H1 (cell line): ENCODE measurements at regions not wholly inside any gene's neighbourhood (a gene's known extent, or its start where the extent isn't known, plus 50 kb on each side); places are given as distances from the start of the nearest gene placed in this dataset.

ENCODE experiments used
- CTCF ChIP-seq, 3 experiments: IDR thresholded peaks; 1 replicate in 2 of 3; 2 replicates in 1 of 3; pipeline versions ENCODE4 v1.5.1 to v1.6.1; 2011; ENCODE audit warnings: low read length in 3 of 3, mild to moderate bottlenecking in 3 of 3, inconsistent platforms in 2 of 3, low read depth in 1 of 3, moderate library complexity in 1 of 3; ENCODE audit not compliant: insufficient read depth in 1 of 3; ENCODE audit errors: control extremely low read depth in 1 of 3
- EZH2 ChIP-seq: fragments of 200-600 bp; sonication (generic); IDR thresholded peaks from 2 replicates; pipeline ENCODE4 v1.7.1; 2012; ENCODE audit warnings: low read depth, mild to moderate bottlenecking, moderate library complexity, low read length, inconsistent platforms; ENCODE audit not compliant: severe bottlenecking
- KDM1A ChIP-seq: fragments of 200-600, 300-600 bp; sonication (generic); IDR thresholded peaks from 2 replicates; pipeline ENCODE4 v1.7.1; 2016; ENCODE audit warnings: mild to moderate bottlenecking, low read length, borderline replicate concordance
- NANOG ChIP-seq: IDR thresholded peaks from 2 replicates; pipeline ENCODE4 v1.6.1; 2011; ENCODE audit warnings: low read length, low read depth, mild to moderate bottlenecking, inconsistent platforms; ENCODE audit not compliant: insufficient read depth, poor library complexity, severe bottlenecking
- POLR2A ChIP-seq, 2 experiments: IDR thresholded peaks; 1 replicate in 1 of 2; 2 replicates in 1 of 2; pipeline ENCODE4 v1.6.1; 2011; ENCODE audit warnings: low read depth in 2 of 2, low read length in 2 of 2, mild to moderate bottlenecking in 2 of 2; ENCODE audit errors: control extremely low read depth in 1 of 2
- SIN3A ChIP-seq, 2 experiments: IDR thresholded peaks in 1 of 2; conservative IDR thresholded peaks in 1 of 2; 2 replicates each; pipeline ENCODE4 v1.6.1; 2011 to 2012; ENCODE audit warnings: low read length in 2 of 2, improper control_type of control experiment in 1 of 2, low read depth in 1 of 2, mild to moderate bottlenecking in 1 of 2
- SP2 ChIP-seq: IDR thresholded peaks from 2 replicates; pipeline ENCODE4 v1.6.1; 2012; ENCODE audit warnings: mild to moderate bottlenecking, low read length, inconsistent platforms
- USF2 ChIP-seq: IDR thresholded peaks from 2 replicates; pipeline ENCODE4 v1.6.1; 2011; ENCODE audit warnings: low read length, improper control_type of control experiment

- TF ChIP-seq SIN3A (conservative IDR thresholded peaks at IDR 0.05 in 1 of 2, IDR thresholded peaks at IDR 0.05 in 1 of 2; ENCODE audit: low read depth in 1 of 2, low read length in 2 of 2) = no peak
- TF ChIP-seq KDM1A = no peak
- no peak for TF ChIP-seq USF2
- TF ChIP-seq NANOG = no peak
- TF ChIP-seq CTCF (IDR thresholded peaks at IDR 0.05; ENCODE audit: control extremely low read depth in 1 of 3, insufficient read depth in 1 of 3, low read depth in 1 of 3, low read length in 3 of 3) = no peak
- no peak for TF ChIP-seq EZH2
- no peak for TF ChIP-seq SP2
- TF ChIP-seq POLR2A (IDR thresholded peaks at IDR 0.05; ENCODE audit: control extremely low read depth in 1 of 2, low read depth in 2 of 2, low read length in 2 of 2) = no peak
These were observed 550.1 kb downstream of the LTN1 start for GRCh38 chr21:28442624-28443023.
